ENCODE measurements at regions not wholly inside any gene's neighbourhood (a gene's known extent, or its start where the extent isn't known, plus 50 kb on each side); places are given as distances from the start of the nearest gene placed in this dataset.

- DNase-seq: no peak
Observed at GRCh38 chr2:239756790-239757760, 268.1 kb downstream of the NDUFA10 start.

- no peak for DNase-seq
Observed at GRCh38 chr2:239756031-239756789, 268.9 kb downstream of the NDUFA10 start.

GRCh38 chr2:239753401-239753837 lies 271.7 kb downstream of the NDUFA10 start:
- no peak for DNase-seq

- DNase-seq: no peak
Observed at GRCh38 chr2:239752951-239753350, 272.2 kb downstream of the NDUFA10 start.

- no peak for DNase-seq
Observed at GRCh38 chr2:239751679-239752355, 273.3 kb downstream of the NDUFA10 start.

GRCh38 chr2:239750929-239751678 lies 274.0 kb downstream of the NDUFA10 start:
- DNase-seq: no peak

- no peak for DNase-seq
Observed at GRCh38 chr2:239750045-239750835, 274.9 kb downstream of the NDUFA10 start.

- no peak for DNase-seq
Observed at GRCh38 chr2:239749272-239749873, 275.8 kb downstream of the NDUFA10 start.

GRCh38 chr2:239748811-239749210 lies 276.3 kb downstream of the NDUFA10 start:
- DNase-seq: no peak

- DNase-seq: no peak
Observed at GRCh38 chr2:239747771-239748170, 277.4 kb downstream of the NDUFA10 start.

- no peak for DNase-seq
Observed at GRCh38 chr2:239747274-239747673, 277.9 kb downstream of the NDUFA10 start.

- no peak for DNase-seq
Observed at GRCh38 chr2:239746559-239747246, 278.4 kb downstream of the NDUFA10 start.

- DNase-seq: no peak
Observed at GRCh38 chr2:239745386-239746227, 279.5 kb downstream of the NDUFA10 start.

- DNase-seq: no peak
Observed at GRCh38 chr2:239744706-239745340, 280.3 kb downstream of the NDUFA10 start.

- DNase-seq: no peak
Observed at GRCh38 chr2:239743206-239743605, 281.9 kb downstream of the NDUFA10 start.

GRCh38 chr2:239742377-239742776 lies 282.8 kb downstream of the NDUFA10 start:
- DNase-seq: no peak

GRCh38 chr2:239739206-239739605 lies 285.9 kb downstream of the NDUFA10 start:
- no peak for DNase-seq

- DNase-seq: no peak
Observed at GRCh38 chr2:239738159-239738558, 287.0 kb downstream of the NDUFA10 start.

- DNase-seq: no peak
Observed at GRCh38 chr2:239737144-239737463, 288.0 kb downstream of the NDUFA10 start.

Data from EL (cell line).